Retina (tissue), 1 donor: ENCODE measurements at regions not wholly inside any gene's neighbourhood (a gene's known extent, or its start where the extent isn't known, plus 50 kb on each side); places are given as distances from the start of the nearest gene placed in this dataset.
"Not testable (repeated sequence)": the region's sequence is repeated elsewhere in the genome, so short reads cannot be mapped to it uniquely, and the experiment has no call there.

Experiments used
- DNase-seq: peaks from one replicate; pipeline ENCODE4 v3.0.0-alpha.2; 2016

GRCh38 chr2:18304849-18305248 lies 255.6 kb downstream of the RDH14 start:
- no peak for DNase-seq

- DNase-seq = no peak
These were observed 258.9 kb downstream of the RDH14 start for GRCh38 chr2:18301421-18302139.

- peak; percentile 11 for DNase-seq
These were observed 260.8 kb downstream of the RDH14 start for GRCh38 chr2:18299423-18300212.

- DNase-seq = no peak
These were observed 262.9 kb downstream of the RDH14 start for GRCh38 chr2:18297534-18298058.

- no peak for DNase-seq
These were observed 270.1 kb downstream of the RDH14 start for GRCh38 chr2:18290386-18290785.

GRCh38 chr2:18286897-18287296 lies 273.6 kb downstream of the RDH14 start:
- DNase-seq = no peak

- no peak for DNase-seq
These were observed 276.1 kb downstream of the RDH14 start for GRCh38 chr2:18284331-18284730.

- DNase-seq = no peak
These were observed 278.4 kb downstream of the RDH14 start for GRCh38 chr2:18282026-18282425.

- no peak for DNase-seq
These were observed 283.8 kb downstream of the RDH14 start for GRCh38 chr2:18276583-18277075.

- no peak for DNase-seq
These were observed 287.2 kb downstream of the RDH14 start for GRCh38 chr2:18273205-18273604.

- no peak for DNase-seq
These were observed 288.3 kb downstream of the RDH14 start for GRCh38 chr2:18272148-18272494.

- DNase-seq = no peak
These were observed 288.9 kb downstream of the RDH14 start for GRCh38 chr2:18271370-18272147.

GRCh38 chr2:18268400-18268799 lies 292.1 kb downstream of the RDH14 start:
- DNase-seq = no peak

GRCh38 chr2:18267501-18267900 lies 293.0 kb downstream of the RDH14 start:
- no peak for DNase-seq

GRCh38 chr2:18266699-18267098 lies 293.8 kb downstream of the RDH14 start:
- DNase-seq = not testable (repeated sequence)

GRCh38 chr2:18265614-18266586 lies 294.6 kb downstream of the RDH14 start:
- DNase-seq = no peak

- DNase-seq = no peak
These were observed 297.9 kb downstream of the RDH14 start for GRCh38 chr2:18262601-18263000.

GRCh38 chr2:18253686-18254197 lies 306.7 kb downstream of the RDH14 start:
- no peak for DNase-seq

- DNase-seq = no peak
These were observed 309.0 kb downstream of the RDH14 start for GRCh38 chr2:18251486-18251885.

- no peak for DNase-seq
These were observed 313.0 kb downstream of the RDH14 start for GRCh38 chr2:18247282-18248110.

GRCh38 chr2:18245375-18245774 lies 315.1 kb downstream of the RDH14 start:
- peak; percentile 25 for DNase-seq
